Sigmoid colon (tissue), 6 donors: ENCODE measurements at regions not wholly inside any gene's neighbourhood (a gene's known extent, or its start where the extent isn't known, plus 50 kb on each side); places are given as distances from the start of the nearest gene placed in this dataset.

Experiments
- DNase-seq: peaks from one replicate; pipeline ENCODE4 v3.0.0-alpha.2; 2019
- H3K27ac ChIP-seq, 4 donors: fragments of 200-600 bp; sonication (generic); one replicate each; pipeline ENCODE4 v1.5.1; 2016 to 2019; ENCODE audit warnings: mild to moderate bottlenecking in 1 of 4
- H3K27me3 ChIP-seq, 3 donors: fragments of 200-600 bp; sonication (generic); one replicate each; pipeline ENCODE4 v1.5.1; 2019; ENCODE audit warnings: mild to moderate bottlenecking in 1 of 3
- H3K36me3 ChIP-seq, 4 donors: fragments of 200-600 bp; sonication (generic); one replicate each; pipeline ENCODE4 v1.5.1; 2016 to 2019
- H3K4me1 ChIP-seq, 4 donors: fragments of 200-600 bp; sonication (generic); one replicate each; pipeline ENCODE4 v1.5.1; 2017 to 2019
- H3K4me3 ChIP-seq, 4 donors: fragments of 200-600 bp; sonication (generic); one replicate each; pipeline ENCODE4 v1.5.1; 2017 to 2019; ENCODE audit warnings: mild to moderate bottlenecking in 2 of 4, moderate library complexity in 1 of 4
- H3K9me3 ChIP-seq, 4 donors: fragments of 200-600 bp in 3 of 4; sonication (generic) in 3 of 4; one replicate each; pipeline versions ENCODE4 v1.5.1 to v1.6.1; 2013 to 2019
- CTCF ChIP-seq, 4 experiments: fragments of 450-650 bp in 3 of 4; fragments of 200-600 bp in 1 of 4; IDR thresholded peaks; one replicate each; pipeline ENCODE4 v1.5.1; 2016 to 2019; ENCODE audit warnings: antibody characterized with exemption in 4 of 4, mild to moderate bottlenecking in 3 of 4, moderate library complexity in 2 of 4
- EP300 ChIP-seq, 4 donors: sonication (generic); formaldehyde crosslinking; IDR thresholded peaks; one replicate each; pipeline ENCODE4 v1.6.1; 2017; ENCODE audit warnings: antibody characterized with exemption in 4 of 4
- POLR2A ChIP-seq, 2 donors: fragments of 450-650 bp; IDR thresholded peaks; one replicate each; pipeline ENCODE4 v1.6.1; 2016; ENCODE audit warnings: antibody characterized with exemption in 2 of 2, mild to moderate bottlenecking in 2 of 2, moderate library complexity in 2 of 2
- POLR2AphosphoS5 ChIP-seq, 4 donors: sonication (generic); formaldehyde crosslinking; IDR thresholded peaks; one replicate each; pipeline ENCODE4 v1.6.1; 2017; ENCODE audit warnings: antibody characterized with exemption in 4 of 4
- WGBS, 2 donors: extraction: QIAGEN DNeasy Blood & Tissue Kit; methylation state at CpG; one replicate each; pipeline ENCODE4 v1.1.7; 2013; 5-methylcytosine and 5-hydroxymethylcytosine counted together
- intact Hi-C: fragments of 100-400 bp; cut with DNase I; formaldehyde crosslinking; loops from one replicate; pipeline ENCODE4 v1.15.1; 2023
- donor health status: healthy with polysubstance abuse.
- donor health status: healthy.

GRCh38 chr2:59882279-59882678, 671.2 kb downstream of the BCL11A start:
- no peak for DNase-seq
- Histone ChIP-seq H3K36me3 (no peaks in the 10 kb centered on the region), H3K4me1 (peaks cover 0 to 5% (median 0%) of the 10 kb centered on the region in 4 donors), H3K4me3 (no peak overlapping the region), H3K9me3 (no peaks in the 10 kb centered on the region), H3K27me3 (no peaks in the 10 kb centered on the region), H3K27ac (no peak overlapping the region)
- intact Hi-C loops: no loop called here
- 87 to 90% methylated on average over 3 of the region's 3 CpGs for WGBS, 2 donors
- TF ChIP-seq EP300 (IDR thresholded peaks at IDR 0.05) (no peak), POLR2A (IDR thresholded peaks at IDR 0.05) (no peak), CTCF (IDR thresholded peaks at IDR 0.05) (no peak), POLR2AphosphoS5 (IDR thresholded peaks at IDR 0.05) (no peak)

- Histone ChIP-seq H3K27me3 (no peaks in the 10 kb centered on the region), H3K4me1 (no peaks in the 10 kb centered on the region), H3K4me3 (no peak overlapping the region), H3K36me3 (no peaks in the 10 kb centered on the region), H3K27ac (no peak overlapping the region), H3K9me3 (no peaks in the 10 kb centered on the region)
- TF ChIP-seq POLR2AphosphoS5 (IDR thresholded peaks at IDR 0.05) (no peak), POLR2A (IDR thresholded peaks at IDR 0.05) (no peak), CTCF (IDR thresholded peaks at IDR 0.05) (no peak), EP300 (IDR thresholded peaks at IDR 0.05) (no peak)
- DNase-seq: no peak
- intact Hi-C loops: no loop called here
- 85 to 91% methylated on average over 1 of the region's 1 CpG for WGBS, 2 donors
Measured at GRCh38 chr2:59881218-59881617, 672.2 kb downstream of the BCL11A start.

GRCh38 chr2:59879700-59880131, 673.7 kb downstream of the BCL11A start:
- H3K27me3 ChIP-seq: no peaks in the 10 kb centered on the region
- H3K4me3 ChIP-seq: no peak overlapping the region
- 89 to 93% methylated on average over 9 of the region's 9 CpGs for WGBS, 2 donors
- no peaks in the 10 kb centered on the region for H3K9me3 ChIP-seq
- no peaks in the 10 kb centered on the region for H3K4me1 ChIP-seq
- intact Hi-C loops: no loop called here
- no peak for DNase-seq
- TF ChIP-seq POLR2A (IDR thresholded peaks at IDR 0.05) (no peak), POLR2AphosphoS5 (IDR thresholded peaks at IDR 0.05) (no peak), CTCF (IDR thresholded peaks at IDR 0.05) (no peak), EP300 (IDR thresholded peaks at IDR 0.05) (no peak)
- H3K36me3 ChIP-seq: no peaks in the 10 kb centered on the region
- no peak overlapping the region for H3K27ac ChIP-seq

GRCh38 chr2:59875836-59876235, 677.6 kb downstream of the BCL11A start:
- no peak for DNase-seq
- H3K4me1 ChIP-seq: no peaks in the 10 kb centered on the region
- no peaks in the 10 kb centered on the region for H3K27me3 ChIP-seq
- H3K9me3 ChIP-seq: no peaks in the 10 kb centered on the region
- no peaks in the 10 kb centered on the region for H3K36me3 ChIP-seq
- intact Hi-C loops: no loop called here
- WGBS, 2 donors: 93% methylated on average over 5 of the region's 5 CpGs
- no peak overlapping the region for H3K4me3 ChIP-seq
- no peak overlapping the region for H3K27ac ChIP-seq
- TF ChIP-seq POLR2A (IDR thresholded peaks at IDR 0.05): no peak
- no peak for TF ChIP-seq POLR2AphosphoS5 (IDR thresholded peaks at IDR 0.05)
- TF ChIP-seq EP300 (IDR thresholded peaks at IDR 0.05): no peak
- no peak for TF ChIP-seq CTCF (IDR thresholded peaks at IDR 0.05)
